ENCODE measurements at regions not wholly inside any gene's neighbourhood (a gene's known extent, or its start where the extent isn't known, plus 50 kb on each side); places are given as distances from the start of the nearest gene placed in this dataset.
"Not testable (repeated sequence)": the region's sequence is repeated elsewhere in the genome, so short reads cannot be mapped to it uniquely, and the experiment has no call there.

- not testable (repeated sequence) for DNase-seq
Measured at GRCh38 chr5:97234380-97234779, 51.3 kb upstream of the RIOK2 start.

GRCh38 chr5:97242341-97242740, 59.3 kb upstream of the RIOK2 start:
- peak; percentile 48 for DNase-seq

GRCh38 chr5:97243353-97243752, 60.3 kb upstream of the RIOK2 start:
- DNase-seq, result peak; percentile 86

- DNase-seq, result no peak
Measured at GRCh38 chr5:97245386-97245785, 62.3 kb upstream of the RIOK2 start.

GRCh38 chr5:97250113-97250512, 67.1 kb upstream of the RIOK2 start:
- no peak for DNase-seq

GRCh38 chr5:97266076-97266475, 83.0 kb upstream of the RIOK2 start:
- DNase-seq, result peak; percentile 16

GRCh38 chr5:97266576-97266975, 83.5 kb upstream of the RIOK2 start:
- DNase-seq, result peak; percentile 94

- DNase-seq, result no peak
Measured at GRCh38 chr5:97267767-97268166, 84.7 kb upstream of the RIOK2 start.

GRCh38 chr5:97276474-97277120, 93.5 kb upstream of the RIOK2 start:
- DNase-seq, result no peak

GRCh38 chr5:97281257-97281656, 98.2 kb upstream of the RIOK2 start:
- no peak for DNase-seq

- peak; percentile 7 for DNase-seq
Measured at GRCh38 chr5:97297063-97297703, 114.1 kb upstream of the RIOK2 start.

- DNase-seq, result no peak
Measured at GRCh38 chr5:97297704-97298091, 114.7 kb upstream of the RIOK2 start.

- DNase-seq, result not testable (repeated sequence)
Measured at GRCh38 chr5:97301181-97301580, 118.1 kb upstream of the RIOK2 start.

- DNase-seq, result no peak
Measured at GRCh38 chr5:97338729-97339128, 155.7 kb upstream of the RIOK2 start.

- no peak for DNase-seq
Measured at GRCh38 chr5:97355775-97356174, 172.7 kb upstream of the RIOK2 start.

- DNase-seq, result no peak
Measured at GRCh38 chr5:97363577-97363976, 180.5 kb upstream of the RIOK2 start.

GRCh38 chr5:97364731-97365130, 181.7 kb upstream of the RIOK2 start:
- DNase-seq, result peak; percentile 19

- no peak for DNase-seq
Measured at GRCh38 chr5:97365163-97365845, 182.3 kb upstream of the RIOK2 start.

- no peak for DNase-seq
Measured at GRCh38 chr5:97365918-97366317, 182.9 kb upstream of the RIOK2 start.

- no peak for DNase-seq
Measured at GRCh38 chr5:97375959-97376358, 192.9 kb upstream of the RIOK2 start.

GRCh38 chr5:97377582-97377981, 194.5 kb upstream of the RIOK2 start:
- DNase-seq, result no peak

- no peak for DNase-seq
Measured at GRCh38 chr5:97383996-97384395, 200.9 kb upstream of the RIOK2 start.

- DNase-seq, result no peak
Measured at GRCh38 chr5:97388794-97389193, 205.7 kb upstream of the RIOK2 start.
